ENCODE measurements at regions not wholly inside any gene's neighbourhood (a gene's known extent, or its start where the extent isn't known, plus 50 kb on each side); places are given as distances from the start of the nearest gene placed in this dataset.

DNA sequence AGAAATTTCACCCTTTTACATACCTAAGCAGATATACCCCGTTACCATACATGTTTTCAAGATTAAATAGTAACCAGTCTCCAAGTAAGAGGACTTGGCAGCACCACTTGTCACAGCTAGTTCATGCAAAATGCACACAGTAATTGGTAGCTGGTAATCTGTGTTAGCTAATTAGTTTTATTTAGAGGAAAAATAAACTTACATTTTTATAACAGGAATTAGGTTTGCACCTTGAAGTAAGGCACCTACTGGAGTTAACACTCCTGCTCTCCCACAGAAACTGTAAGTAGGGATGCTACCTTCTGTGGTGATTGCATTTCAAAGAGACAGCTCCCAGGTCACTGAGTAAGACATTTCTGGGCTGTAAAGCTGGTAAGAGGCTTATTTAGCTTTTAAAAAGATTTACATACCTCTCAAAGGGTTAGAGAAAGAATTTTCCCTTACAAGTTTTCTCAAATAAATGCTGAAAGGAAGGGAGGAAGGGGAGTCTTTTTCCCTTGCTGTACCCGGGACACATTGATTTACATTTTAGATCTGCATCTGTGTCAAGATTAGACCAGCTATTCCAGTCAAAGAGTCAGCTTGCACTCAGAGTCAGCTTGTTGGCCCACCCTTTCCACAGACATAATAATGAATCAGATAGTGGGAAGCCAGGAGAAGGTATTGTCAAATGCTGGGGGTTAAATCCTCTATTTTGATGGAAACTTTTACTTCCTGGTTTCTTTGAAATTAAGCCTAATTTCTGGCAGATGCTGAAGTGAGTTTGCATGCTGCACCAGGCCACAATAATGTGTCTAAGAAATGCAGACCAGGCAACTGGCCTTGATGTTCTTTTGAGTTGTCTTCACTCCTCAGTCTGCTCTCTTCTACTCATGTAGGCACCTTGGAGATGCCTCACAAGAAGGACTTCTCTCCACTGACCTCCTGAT is 77.6 kb upstream of the CHD2 start:
- TF ChIP-seq POLR2A (IDR thresholded peaks at IDR 0.05) (no peak), CTCF (IDR thresholded peaks at IDR 0.05) (no peak)
